HUES64 (cell line): ENCODE measurements at regions not wholly inside any gene's neighbourhood (a gene's known extent, or its start where the extent isn't known, plus 50 kb on each side); places are given as distances from the start of the nearest gene placed in this dataset.

ENCODE experiments used
- H3K27ac ChIP-seq: 2 replicates; pipeline ENCODE4 v1.7.0; 2013; ENCODE audit warnings: low read depth, low read length, inconsistent platforms
- H3K27me3 ChIP-seq: 2 replicates; pipeline ENCODE4 v1.6.1; 2013; ENCODE audit warnings: mild to moderate bottlenecking, low read length; ENCODE audit not compliant: insufficient read depth
- H3K36me3 ChIP-seq: 2 replicates; pipeline ENCODE4 v1.6.1; 2013; ENCODE audit warnings: mild to moderate bottlenecking, low read length; ENCODE audit not compliant: insufficient read depth
- H3K4me1 ChIP-seq: 2 replicates; pipeline ENCODE4 v1.6.1; 2013; ENCODE audit warnings: mild to moderate bottlenecking, low read length, moderate library complexity; ENCODE audit not compliant: insufficient read depth
- H3K4me3 ChIP-seq: 2 replicates; pipeline ENCODE4 v1.5.1; 2013; ENCODE audit warnings: mild to moderate bottlenecking, low read length, moderate library complexity
- H3K9ac ChIP-seq: 2 replicates; pipeline ENCODE4 v1.6.1; 2013; ENCODE audit warnings: mild to moderate bottlenecking, low read depth, low read length
- H3K9me3 ChIP-seq: 2 replicates; pipeline ENCODE4 v1.6.1; 2013; ENCODE audit warnings: low read depth, low read length; ENCODE audit not compliant: insufficient read depth
- WGBS: fragments of 150-250, 120-280 bp; methylation state at CpG from one replicate; pipeline ENCODE4 v1.1.7; 2013; ENCODE audit warnings: missing lambda C conversion rate; 5-methylcytosine and 5-hydroxymethylcytosine counted together

GRCh38 chr21:29396951-29397455 lies 98.3 kb downstream of the BACH1 start:
- WGBS, result 100% methylated on average over 2 of the region's 3 CpGs
- Histone ChIP-seq H3K9ac (no peak overlapping the region), H3K4me1 (no peaks in the 10 kb centered on the region), H3K9me3 (peaks cover 15% of the 10 kb centered on the region), H3K36me3 (peaks cover 4% of the 10 kb centered on the region; the same call in 1 of the 2 replicates), H3K4me3 (no peak overlapping the region), H3K27ac (no peak overlapping the region), H3K27me3 (no peaks in the 10 kb centered on the region)

- Histone ChIP-seq H3K4me3 (no peak overlapping the region), H3K27me3 (no peaks in the 10 kb centered on the region), H3K9ac (no peak overlapping the region), H3K4me1 (no peaks in the 10 kb centered on the region), H3K27ac (no peak overlapping the region), H3K9me3 (peaks cover 15% of the 10 kb centered on the region), H3K36me3 (peaks cover 4% of the 10 kb centered on the region; the same call in 1 of the 2 replicates)
Measured at GRCh38 chr21:29403301-29403700, 104.6 kb downstream of the BACH1 start.

GRCh38 chr21:29403922-29404538 lies 105.3 kb downstream of the BACH1 start:
- peaks cover 4% of the 10 kb centered on the region; the same call in 1 of the 2 replicates for H3K36me3 ChIP-seq
- no peaks in the 10 kb centered on the region for H3K27me3 ChIP-seq
- peaks cover 10% of the 10 kb centered on the region for H3K9me3 ChIP-seq
- H3K4me1 ChIP-seq, result no peaks in the 10 kb centered on the region
- WGBS, result 94% methylated on average over 4 of the region's 4 CpGs
- no peak overlapping the region for H3K4me3 ChIP-seq
- no peak overlapping the region for H3K9ac ChIP-seq
- no peak overlapping the region for H3K27ac ChIP-seq

- 91% methylated on average over 2 of the region's 2 CpGs for WGBS
- Histone ChIP-seq H3K36me3 (no peaks in the 10 kb centered on the region), H3K27me3 (no peaks in the 10 kb centered on the region), H3K27ac (no peak overlapping the region), H3K9ac (no peak overlapping the region), H3K9me3 (no peaks in the 10 kb centered on the region), H3K4me3 (no peak overlapping the region), H3K4me1 (no peaks in the 10 kb centered on the region)
Measured at GRCh38 chr21:29405503-29406122, 106.9 kb downstream of the BACH1 start.

- Histone ChIP-seq H3K4me3 (no peak overlapping the region), H3K9ac (no peak overlapping the region)
Measured at GRCh38 chr21:29406385-29406784, 107.7 kb downstream of the BACH1 start.

GRCh38 chr21:29407571-29407970 lies 108.8 kb downstream of the BACH1 start:
- H3K27ac ChIP-seq, result no peak overlapping the region
- 89% methylated on average over 2 of the region's 2 CpGs for WGBS
- H3K27me3 ChIP-seq, result no peaks in the 10 kb centered on the region
- H3K4me1 ChIP-seq, result no peaks in the 10 kb centered on the region; the same call in 1 of the 2 replicates
- no peak overlapping the region for H3K9ac ChIP-seq
- no peak overlapping the region for H3K4me3 ChIP-seq
- H3K9me3 ChIP-seq, result no peaks in the 10 kb centered on the region
- no peaks in the 10 kb centered on the region for H3K36me3 ChIP-seq

More at GRCh38 chr21:29406385-29406784, 107.7 kb downstream of the BACH1 start:
- H3K27me3 ChIP-seq, result no peaks in the 10 kb centered on the region
- no peaks in the 10 kb centered on the region for H3K9me3 ChIP-seq
- H3K27ac ChIP-seq, result no peak overlapping the region
- no peaks in the 10 kb centered on the region for H3K4me1 ChIP-seq
- H3K36me3 ChIP-seq, result no peaks in the 10 kb centered on the region

GRCh38 chr21:29413683-29414082 lies 115.0 kb downstream of the BACH1 start:
- Histone ChIP-seq H3K27me3 (no peaks in the 10 kb centered on the region), H3K27ac (no peak overlapping the region), H3K36me3 (no peaks in the 10 kb centered on the region), H3K4me3 (no peak overlapping the region), H3K4me1 (no peaks in the 10 kb centered on the region; the same call in 1 of the 2 replicates), H3K9ac (no peak overlapping the region), H3K9me3 (no peaks in the 10 kb centered on the region)
- 80% methylated on average over 3 of the region's 3 CpGs for WGBS

GRCh38 chr21:29416268-29416667 lies 117.5 kb downstream of the BACH1 start:
- Histone ChIP-seq H3K36me3 (no peaks in the 10 kb centered on the region), H3K9ac (no peak overlapping the region), H3K4me1 (no peaks in the 10 kb centered on the region; the same call in 1 of the 2 replicates), H3K27ac (no peak overlapping the region), H3K27me3 (no peaks in the 10 kb centered on the region), H3K9me3 (no peaks in the 10 kb centered on the region), H3K4me3 (no peak overlapping the region)
- WGBS, result 93% methylated on average over 4 of the region's 4 CpGs

GRCh38 chr21:29418813-29419212 lies 120.1 kb downstream of the BACH1 start:
- no peaks in the 10 kb centered on the region; the same call in 1 of the 2 replicates for H3K4me1 ChIP-seq
- H3K4me3 ChIP-seq, result no peak overlapping the region
- no peaks in the 10 kb centered on the region for H3K9me3 ChIP-seq
- no peak overlapping the region for H3K27ac ChIP-seq
- no peaks in the 10 kb centered on the region for H3K27me3 ChIP-seq
- H3K9ac ChIP-seq, result no peak overlapping the region
- no CpG with 5 or more reads among the region's 2 CpGs for WGBS
- no peaks in the 10 kb centered on the region for H3K36me3 ChIP-seq

GRCh38 chr21:29419422-29419821 lies 120.7 kb downstream of the BACH1 start:
- Histone ChIP-seq H3K27me3 (no peaks in the 10 kb centered on the region), H3K9me3 (no peaks in the 10 kb centered on the region), H3K4me1 (no peaks in the 10 kb centered on the region; the same call in 1 of the 2 replicates), H3K9ac (no peak overlapping the region), H3K27ac (no peak overlapping the region), H3K36me3 (no peaks in the 10 kb centered on the region), H3K4me3 (no peak overlapping the region)
- 100% methylated on average over 1 of the region's 1 CpG for WGBS

GRCh38 chr21:29423099-29423870 lies 124.6 kb downstream of the BACH1 start:
- Histone ChIP-seq H3K9me3 (no peaks in the 10 kb centered on the region), H3K36me3 (no peaks in the 10 kb centered on the region), H3K4me1 (no peaks in the 10 kb centered on the region; the same call in 1 of the 2 replicates), H3K4me3 (no peak overlapping the region), H3K9ac (no peak overlapping the region), H3K27me3 (no peaks in the 10 kb centered on the region), H3K27ac (no peak overlapping the region)
- 84% methylated on average over 2 of the region's 2 CpGs for WGBS
